ENCODE measurements at regions not wholly inside any gene's neighbourhood (a gene's known extent, or its start where the extent isn't known, plus 50 kb on each side); places are given as distances from the start of the nearest gene placed in this dataset.

- ChIA-PET POLR2A (no interaction called here), CTCF (no interaction called here)
- TF ChIP-seq RELA (CRISPR knock-in tag; IDR thresholded peaks at IDR 0.05; ENCODE audit: borderline replicate concordance) (no peak), NR1H2 (CRISPR knock-in tag; IDR thresholded peaks at IDR 0.05) (no peak), ZNF263 (CRISPR knock-in tag; IDR thresholded peaks at IDR 0.05; ENCODE audit: low read depth) (no peak)
- Mint-ChIP-seq H3K36me3 (peaks cover 15% of the 10 kb centered on the region), H3K27ac (peak overlapping the region; percentile 76), H3K4me1 (peaks cover 42% of the 10 kb centered on the region), H3K9me3 (peaks cover 8% of the 10 kb centered on the region), H3K4me3 (no peak overlapping the region), H3K27me3 (ENCODE audit: low read depth) (no peaks in the 10 kb centered on the region)
- peak; percentile 23 for DNase-seq (ENCODE audit: low spot score)
- peak; percentile 20; the same call in 1 of the 2 replicates for ATAC-seq
These were observed 281.2 kb upstream of the JARID2 start for GRCh38 chr6:14964556-14965270.

- H3K36me3 Mint-ChIP-seq: peaks cover 20% of the 10 kb centered on the region
- peak overlapping the region; percentile 78 for H3K27ac Mint-ChIP-seq
- peaks cover 12% of the 10 kb centered on the region for H3K9me3 Mint-ChIP-seq
- no peak overlapping the region for H3K4me3 Mint-ChIP-seq
- DNase-seq (ENCODE audit: low spot score) (no peak), ATAC-seq (peak; percentile 9; the same call in 1 of the 2 replicates)
- H3K4me1 Mint-ChIP-seq: peaks cover 48% of the 10 kb centered on the region
- ChIA-PET CTCF (no interaction called here), POLR2A (no interaction called here)
- no peaks in the 10 kb centered on the region for H3K27me3 Mint-ChIP-seq (ENCODE audit: low read depth)
- TF ChIP-seq ZNF281 (CRISPR knock-in tag; IDR thresholded peaks at IDR 0.05) (no peak), ELF4 (CRISPR knock-in tag; IDR thresholded peaks at IDR 0.05; ENCODE audit: low read depth) (no peak), FOXJ3 (CRISPR knock-in tag; IDR thresholded peaks at IDR 0.05; ENCODE audit: borderline replicate concordance) (no peak), ZNF512 (CRISPR knock-in tag; IDR thresholded peaks at IDR 0.05; ENCODE audit: borderline replicate concordance) (no peak), IRF2 (CRISPR knock-in tag; IDR thresholded peaks at IDR 0.05; ENCODE audit: borderline replicate concordance, low read depth) (no peak), NFATC4 (CRISPR knock-in tag; IDR thresholded peaks at IDR 0.05) (no peak), IRF1 (CRISPR knock-in tag; IDR thresholded peaks at IDR 0.05) (no peak), CBFB (CRISPR knock-in tag; IDR thresholded peaks at IDR 0.05; ENCODE audit: low read depth) (no peak)
These were observed 280.3 kb upstream of the JARID2 start for GRCh38 chr6:14965424-14966075.

GRCh38 chr6:14966096-14966905, 279.6 kb upstream of the JARID2 start:
- Mint-ChIP-seq H3K4me1 (peaks cover 48% of the 10 kb centered on the region), H3K4me3 (no peak overlapping the region), H3K36me3 (peaks cover 20% of the 10 kb centered on the region), H3K27me3 (ENCODE audit: low read depth) (no peaks in the 10 kb centered on the region), H3K27ac (peak overlapping the region; percentile 78), H3K9me3 (peaks cover 12% of the 10 kb centered on the region)
- DNase-seq (ENCODE audit: low spot score) (no peak), ATAC-seq (peak; percentile 78)
- ChIA-PET CTCF (no interaction called here), POLR2A (interaction anchor here (0.5 kb wide), 1 partner anchor 242 kb away, joined by 7 read pairs; no protein-coding TSS in a partner anchor)
- 0 out of 2 replicates have a peak, but pooled peaks have one; percentile 22 for TF ChIP-seq FOXP4 (CRISPR knock-in tag; IDR thresholded peaks at IDR 0.05)
- TF ChIP-seq ZNF121 (CRISPR knock-in tag; IDR thresholded peaks at IDR 0.05): peak; percentile 94
- no peak for TF ChIP-seq NR2C2 (CRISPR knock-in tag; IDR thresholded peaks at IDR 0.05)
